HG03097 (cell line): ENCODE measurements at regions not wholly inside any gene's neighbourhood (a gene's known extent, or its start where the extent isn't known, plus 50 kb on each side); places are given as distances from the start of the nearest gene placed in this dataset.
"Not testable (repeated sequence)": the region's sequence is repeated elsewhere in the genome, so short reads cannot be mapped to it uniquely, and the experiment has no call there.

Source experiments
- ATAC-seq: cut with Tn5 transposase; IDR thresholded peaks from one replicate; pipeline ENCODE4 v1.9.1; 2021; ENCODE audit not compliant: unreplicated experiment, low FRiP score

DNA sequence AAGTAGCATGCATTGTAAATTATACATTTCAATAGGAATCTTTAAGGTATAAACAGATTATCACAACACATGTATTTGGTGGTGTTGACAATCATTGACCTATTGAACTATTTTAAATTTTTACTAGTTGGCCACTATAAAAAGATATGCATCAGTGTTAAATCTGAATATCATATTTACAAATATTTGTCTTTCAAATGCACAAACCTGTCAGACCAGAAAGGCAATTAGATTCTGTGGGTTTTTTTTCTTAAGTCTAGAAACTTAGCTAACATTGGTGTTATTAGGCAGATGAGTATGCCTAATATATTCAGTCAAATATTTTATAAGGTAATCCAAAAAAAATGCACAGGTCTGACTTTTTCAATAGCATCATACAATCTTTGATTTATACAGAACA, 241.4 kb upstream of the DGKB start:
- no peak for ATAC-seq

DNA sequence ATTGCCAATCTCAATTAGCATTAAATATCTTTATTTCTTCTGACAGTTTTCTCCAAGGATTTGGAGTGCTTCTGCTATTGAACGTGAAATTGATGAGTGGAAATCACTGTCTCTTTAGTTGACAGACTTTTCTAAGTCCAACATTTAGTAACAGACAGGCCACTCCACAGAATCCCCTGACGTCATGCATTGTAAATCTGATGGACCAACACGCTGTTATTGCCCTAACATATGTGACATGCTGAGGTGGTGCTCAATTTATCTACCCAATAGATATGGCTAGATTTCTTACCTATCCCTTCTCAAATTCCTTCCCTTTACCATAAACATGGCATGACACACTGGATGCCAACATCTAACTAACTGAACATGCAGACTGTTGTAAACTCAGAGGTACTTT, 240.6 kb upstream of the DGKB start:
- no peak for ATAC-seq

GRCh38 chr7:15140431-15140830, 237.9 kb upstream of the DGKB start:
- ATAC-seq, result no peak

DNA sequence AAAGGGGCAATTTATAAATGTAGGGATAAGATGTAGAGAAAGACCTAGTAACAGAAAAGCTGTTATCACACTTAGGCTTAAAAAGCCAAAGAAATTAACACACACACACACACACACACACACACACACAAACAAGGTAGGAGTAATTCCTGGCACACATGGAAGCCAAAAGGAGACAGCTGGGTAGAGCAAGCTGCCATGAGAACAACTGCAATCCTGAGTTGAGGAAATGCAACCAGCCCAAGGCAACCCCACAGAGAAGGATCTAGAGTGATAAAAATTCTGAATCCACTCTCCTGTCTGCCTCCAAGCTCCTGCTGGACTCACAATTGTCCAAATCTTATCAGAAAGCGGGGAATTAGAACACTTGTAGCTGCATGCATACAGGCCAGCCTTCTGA, 229.1 kb upstream of the DGKB start:
- ATAC-seq, result no peak

DNA sequence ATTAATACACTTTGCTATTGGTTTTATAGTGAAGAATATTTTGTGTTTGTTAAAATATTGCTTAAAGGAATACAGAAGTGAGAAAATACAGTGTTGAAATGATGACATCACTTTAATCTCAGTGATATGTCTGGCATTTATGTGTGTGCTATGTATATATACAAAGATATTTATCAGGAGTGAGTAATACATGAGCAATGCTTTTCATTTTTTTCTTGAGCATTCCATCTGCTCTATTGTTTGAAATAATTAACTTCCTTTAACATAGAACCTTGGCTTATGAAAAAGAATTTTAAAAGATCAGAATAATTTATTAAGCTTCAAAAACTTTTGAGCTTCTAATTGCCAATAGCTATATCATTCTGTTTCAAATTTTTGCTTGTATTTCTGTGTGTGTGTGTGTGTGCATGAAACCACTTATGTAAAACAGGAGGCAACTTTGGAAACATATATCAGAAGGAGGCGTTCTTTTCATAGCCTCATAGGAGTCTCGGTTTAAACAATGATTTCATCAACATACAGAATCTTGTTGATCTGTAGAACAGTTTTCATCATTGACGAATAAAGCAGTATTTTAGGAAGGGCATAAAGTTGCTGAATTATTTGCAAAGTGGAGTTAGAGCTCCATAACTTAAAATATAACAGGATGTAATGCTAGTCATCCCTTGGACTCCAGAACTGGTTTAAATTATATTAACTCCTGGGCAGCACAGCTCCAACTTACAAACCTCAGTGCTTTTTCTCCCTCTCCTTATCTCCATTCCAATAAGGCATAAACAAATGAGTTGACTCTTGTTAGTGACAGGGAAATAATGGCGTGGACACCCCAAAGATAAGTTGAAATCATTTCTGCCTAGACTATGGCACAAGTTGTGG, 228.4 kb upstream of the DGKB start:
- no peak for ATAC-seq

DNA sequence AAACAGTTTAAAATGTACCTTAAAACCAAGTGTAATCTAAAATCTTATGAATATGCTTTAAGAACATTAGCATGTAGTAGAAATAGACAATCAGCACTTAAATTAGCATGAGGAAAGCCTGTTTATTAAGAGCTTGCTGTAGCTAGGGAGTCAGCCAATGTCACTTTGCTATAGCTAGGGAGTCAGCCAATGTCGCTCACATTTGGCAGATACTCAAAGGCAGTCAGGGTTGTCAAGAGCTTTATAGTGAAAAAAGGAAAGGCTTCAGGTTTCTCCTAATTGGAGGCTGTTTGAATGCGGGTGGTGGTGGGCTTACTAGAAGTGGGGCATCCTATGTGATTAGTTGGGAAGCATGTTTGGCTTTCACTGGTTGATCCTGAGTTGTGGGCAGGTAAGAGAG, 226.2 kb upstream of the DGKB start:
- no peak for ATAC-seq

GRCh38 chr7:15126653-15127052, 224.1 kb upstream of the DGKB start:
- ATAC-seq, result not testable (repeated sequence)

GRCh38 chr7:15123901-15124300, 221.3 kb upstream of the DGKB start:
- ATAC-seq, result no peak

GRCh38 chr7:15113752-15114151, 211.2 kb upstream of the DGKB start:
- ATAC-seq, result no peak

DNA sequence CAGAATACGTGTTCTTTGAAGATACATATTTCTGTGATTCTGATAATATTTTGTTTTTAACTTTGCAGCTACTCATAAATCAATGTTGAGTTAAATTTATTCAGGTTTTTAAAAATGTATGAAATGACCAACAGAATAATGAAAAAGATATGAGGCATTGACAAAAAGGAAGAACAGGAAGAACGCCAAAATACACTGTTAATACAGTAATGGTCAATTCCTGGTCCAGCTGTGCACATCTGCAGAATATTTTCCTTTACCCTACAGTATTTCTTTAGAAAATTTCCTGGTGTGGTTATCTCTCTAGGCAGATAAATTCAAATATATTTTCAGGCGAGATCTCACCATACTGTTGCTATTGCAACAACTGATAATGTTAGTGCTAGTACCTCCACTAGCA, 203.2 kb upstream of the DGKB start:
- ATAC-seq, result no peak

GRCh38 chr7:15104411-15105092, 202.0 kb upstream of the DGKB start:
- ATAC-seq, result no peak

DNA sequence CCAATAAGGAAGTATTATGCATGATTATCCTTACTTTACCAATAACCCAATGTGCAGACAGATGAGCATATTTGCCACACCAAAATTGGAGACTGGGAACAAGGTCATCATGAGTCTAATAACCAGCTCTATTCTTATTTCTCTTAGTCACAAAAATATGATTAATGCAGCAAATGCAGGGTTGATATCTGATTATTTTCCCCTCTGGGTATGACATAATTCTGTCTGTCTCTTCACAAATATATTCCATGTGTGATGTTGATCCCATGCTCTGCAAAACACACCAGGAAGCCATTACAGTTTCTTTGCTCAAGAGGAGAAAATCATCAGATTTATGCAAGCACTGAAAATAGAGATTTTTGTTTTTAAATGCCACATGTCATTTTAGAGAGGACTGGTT, 196.5 kb upstream of the DGKB start:
- ATAC-seq, result no peak

DNA sequence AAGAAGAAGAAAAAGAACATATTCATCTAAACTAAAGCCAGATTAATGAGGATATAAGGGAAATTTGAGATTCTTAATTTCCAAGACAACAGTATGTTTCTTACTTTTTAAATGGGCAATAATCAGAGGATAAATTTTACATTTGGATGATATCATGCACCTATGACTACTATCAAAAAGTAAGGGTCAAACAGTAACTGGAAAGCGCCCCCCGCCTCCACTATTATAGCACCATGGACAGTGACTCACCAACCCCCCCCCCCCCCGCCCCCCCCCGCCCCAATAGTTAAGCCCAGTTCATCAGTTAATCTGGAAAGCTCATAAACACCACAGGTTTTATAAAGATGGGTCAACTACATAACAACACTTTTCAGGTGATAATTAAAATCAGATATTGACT, 194.3 kb upstream of the DGKB start:
- ATAC-seq, result no peak

- no peak for ATAC-seq
Observed at GRCh38 chr7:15094989-15095388, 192.4 kb upstream of the DGKB start.

DNA sequence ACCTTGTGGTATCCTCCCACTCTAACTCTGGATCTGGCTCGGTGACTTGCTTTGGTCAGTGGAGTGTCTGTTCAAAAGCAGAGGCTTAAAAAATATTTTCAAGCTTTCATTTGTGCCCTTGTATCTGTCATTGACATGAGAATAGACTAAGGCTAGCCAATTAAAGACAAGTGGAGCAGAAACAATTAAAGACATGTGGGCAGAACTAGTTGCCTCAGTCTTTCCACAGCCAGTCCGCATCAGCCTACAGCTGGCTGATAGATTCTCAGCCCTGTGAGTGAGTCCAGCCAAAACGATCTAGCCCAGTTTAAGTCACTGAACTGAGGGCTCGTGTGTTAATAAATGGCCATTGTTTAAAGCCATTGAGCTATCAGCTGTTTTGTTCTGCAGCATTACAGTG, 185.2 kb upstream of the DGKB start:
- no peak for ATAC-seq

GRCh38 chr7:15086862-15087261, 184.3 kb upstream of the DGKB start:
- ATAC-seq, result no peak

- no peak for ATAC-seq
Observed at GRCh38 chr7:15086131-15086611, 183.6 kb upstream of the DGKB start.

- no peak for ATAC-seq
Observed at GRCh38 chr7:15085366-15085765, 182.8 kb upstream of the DGKB start.

GRCh38 chr7:15084368-15084767, 181.8 kb upstream of the DGKB start:
- ATAC-seq, result no peak

DNA sequence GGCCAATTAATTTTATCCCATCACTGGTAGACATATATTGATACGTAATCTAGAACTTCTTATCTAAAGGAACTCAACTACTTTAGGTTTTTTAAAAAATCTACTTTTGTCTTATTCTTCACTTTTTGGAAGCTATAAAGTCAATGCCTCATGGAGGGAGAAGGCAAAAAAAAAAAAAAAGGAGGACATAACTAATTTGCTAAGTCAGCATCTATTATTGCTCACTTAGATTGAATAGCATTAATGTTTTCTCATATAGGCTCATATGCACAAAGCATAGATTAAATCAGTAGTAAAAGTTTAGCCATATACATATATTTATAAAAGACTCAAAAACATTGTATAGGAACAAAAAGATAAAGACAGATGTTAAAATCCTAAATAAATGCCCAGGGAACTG, 179.3 kb upstream of the DGKB start:
- ATAC-seq, result no peak

DNA sequence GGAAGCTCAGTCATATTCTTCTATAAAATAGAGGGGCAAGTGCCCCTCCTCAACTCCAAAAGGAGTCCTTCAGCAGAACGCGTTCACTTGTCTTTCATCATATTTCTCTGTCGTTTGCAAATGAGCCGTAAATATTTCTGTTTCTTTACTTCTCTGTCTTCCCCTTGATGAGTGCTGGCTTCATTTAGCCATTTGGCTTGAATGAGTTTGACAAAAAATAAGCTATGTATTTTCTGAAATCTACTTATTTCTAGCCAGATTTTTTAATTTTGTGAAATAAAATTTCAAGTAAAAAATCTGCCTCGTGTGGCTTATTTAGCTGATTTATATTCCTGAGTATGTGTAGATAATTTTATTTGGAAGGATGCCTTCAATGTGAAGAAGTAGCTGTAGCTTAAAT, 170.8 kb upstream of the DGKB start:
- no peak for ATAC-seq

GRCh38 chr7:15068324-15068723, 165.8 kb upstream of the DGKB start:
- no peak for ATAC-seq
